IMR-90 (cell line): ENCODE measurements at regions not wholly inside any gene's neighbourhood (a gene's known extent, or its start where the extent isn't known, plus 50 kb on each side); places are given as distances from the start of the nearest gene placed in this dataset.

ENCODE experiments used
- BHLHE40 ChIP-seq: fragments of 150-350 bp; IDR thresholded peaks from 2 replicates; pipeline ENCODE4 v1.6.1; 2016; ENCODE audit warnings: mild to moderate bottlenecking, low read depth, low read length
- CHD1 ChIP-seq: IDR thresholded peaks from 2 replicates; pipeline ENCODE4 v1.6.1; 2012; ENCODE audit warnings: low read depth, low read length, improper control_type of control experiment
- FOS ChIP-seq: fragments of 150-350 bp; IDR thresholded peaks from 2 replicates; pipeline ENCODE4 v1.6.1; 2016; ENCODE audit warnings: low read depth, low read length
- MXI1 ChIP-seq: IDR thresholded peaks from 2 replicates; pipeline ENCODE4 v1.6.1; 2012; ENCODE audit warnings: low read depth, mild to moderate bottlenecking, low read length, moderate library complexity, borderline replicate concordance
- NFE2L2 ChIP-seq: fragments of 150-350 bp; IDR thresholded peaks from 2 replicates; pipeline ENCODE4 v1.6.1; 2016; ENCODE audit warnings: low read depth, mild to moderate bottlenecking, low read length
- POLR2A ChIP-seq: IDR thresholded peaks from 2 replicates; pipeline ENCODE4 v1.6.1; 2012; ENCODE audit warnings: mild to moderate bottlenecking, low read depth, low read length
- RAD21 ChIP-seq: IDR thresholded peaks from 2 replicates; pipeline ENCODE4 v1.6.1; 2012; ENCODE audit warnings: low read length, improper control_type of control experiment
- SMC3 ChIP-seq: fragments of 150-350 bp; IDR thresholded peaks from 2 replicates; pipeline ENCODE4 v1.6.1; 2016; ENCODE audit warnings: low read depth, mild to moderate bottlenecking, antibody characterized with exemption, low read length, moderate library complexity
- TF ChIP-seq, protein P1 (sequence below): conservative IDR thresholded peaks from 2 replicates; pipeline ENCODE4 v1.5.1; 2012; ENCODE audit warnings: mild to moderate bottlenecking, low read depth, low read length, improper control_type of control experiment
- TF ChIP-seq, protein P2 (sequence below): fragments of 150-350 bp; IDR thresholded peaks from 2 replicates; pipeline ENCODE4 v1.6.1; 2016; ENCODE audit warnings: low read depth, mild to moderate bottlenecking, low read length, moderate library complexity, borderline replicate concordance
- TF ChIP-seq, protein P3 (sequence below): fragments of 150-350 bp; IDR thresholded peaks from 2 replicates; pipeline ENCODE4 v1.6.1; 2017; ENCODE audit warnings: mild to moderate bottlenecking, antibody characterized with exemption, low read length, low read depth

DNA sequence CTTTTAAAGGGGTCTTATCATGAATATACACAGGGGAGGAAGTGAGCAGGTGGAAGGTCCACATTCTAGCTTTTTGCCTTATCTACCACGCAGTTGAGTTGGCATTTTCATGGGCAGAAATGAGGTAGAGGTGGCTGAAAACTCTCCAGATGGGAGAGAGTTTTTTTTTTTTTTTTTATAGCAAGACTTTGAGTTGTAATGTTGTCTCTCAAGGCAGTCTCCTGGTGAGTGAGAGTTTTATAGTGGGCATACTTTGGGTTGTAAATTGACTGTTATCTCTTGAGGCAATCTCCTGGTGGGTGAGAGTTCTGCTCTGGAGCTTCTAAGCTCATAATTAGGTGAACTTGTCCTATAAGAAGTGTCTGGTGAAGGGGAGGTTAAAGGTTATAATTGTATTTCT, 191.7 kb upstream of the NAALADL2 start:
- TF ChIP-seq POLR2A (no peak), MXI1 (no peak), SMC3 (no peak), RAD21 (no peak), FOS (no peak), BHLHE40 (no peak), NFE2L2 (no peak), CHD1 (no peak)
- TF ChIP-seq, protein P1, sequence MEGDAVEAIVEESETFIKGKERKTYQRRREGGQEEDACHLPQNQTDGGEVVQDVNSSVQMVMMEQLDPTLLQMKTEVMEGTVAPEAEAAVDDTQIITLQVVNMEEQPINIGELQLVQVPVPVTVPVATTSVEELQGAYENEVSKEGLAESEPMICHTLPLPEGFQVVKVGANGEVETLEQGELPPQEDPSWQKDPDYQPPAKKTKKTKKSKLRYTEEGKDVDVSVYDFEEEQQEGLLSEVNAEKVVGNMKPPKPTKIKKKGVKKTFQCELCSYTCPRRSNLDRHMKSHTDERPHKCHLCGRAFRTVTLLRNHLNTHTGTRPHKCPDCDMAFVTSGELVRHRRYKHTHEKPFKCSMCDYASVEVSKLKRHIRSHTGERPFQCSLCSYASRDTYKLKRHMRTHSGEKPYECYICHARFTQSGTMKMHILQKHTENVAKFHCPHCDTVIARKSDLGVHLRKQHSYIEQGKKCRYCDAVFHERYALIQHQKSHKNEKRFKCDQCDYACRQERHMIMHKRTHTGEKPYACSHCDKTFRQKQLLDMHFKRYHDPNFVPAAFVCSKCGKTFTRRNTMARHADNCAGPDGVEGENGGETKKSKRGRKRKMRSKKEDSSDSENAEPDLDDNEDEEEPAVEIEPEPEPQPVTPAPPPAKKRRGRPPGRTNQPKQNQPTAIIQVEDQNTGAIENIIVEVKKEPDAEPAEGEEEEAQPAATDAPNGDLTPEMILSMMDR = no peak
- TF ChIP-seq, protein P2, sequence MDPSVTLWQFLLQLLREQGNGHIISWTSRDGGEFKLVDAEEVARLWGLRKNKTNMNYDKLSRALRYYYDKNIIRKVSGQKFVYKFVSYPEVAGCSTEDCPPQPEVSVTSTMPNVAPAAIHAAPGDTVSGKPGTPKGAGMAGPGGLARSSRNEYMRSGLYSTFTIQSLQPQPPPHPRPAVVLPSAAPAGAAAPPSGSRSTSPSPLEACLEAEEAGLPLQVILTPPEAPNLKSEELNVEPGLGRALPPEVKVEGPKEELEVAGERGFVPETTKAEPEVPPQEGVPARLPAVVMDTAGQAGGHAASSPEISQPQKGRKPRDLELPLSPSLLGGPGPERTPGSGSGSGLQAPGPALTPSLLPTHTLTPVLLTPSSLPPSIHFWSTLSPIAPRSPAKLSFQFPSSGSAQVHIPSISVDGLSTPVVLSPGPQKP = no peak
- TF ChIP-seq, protein P3, sequence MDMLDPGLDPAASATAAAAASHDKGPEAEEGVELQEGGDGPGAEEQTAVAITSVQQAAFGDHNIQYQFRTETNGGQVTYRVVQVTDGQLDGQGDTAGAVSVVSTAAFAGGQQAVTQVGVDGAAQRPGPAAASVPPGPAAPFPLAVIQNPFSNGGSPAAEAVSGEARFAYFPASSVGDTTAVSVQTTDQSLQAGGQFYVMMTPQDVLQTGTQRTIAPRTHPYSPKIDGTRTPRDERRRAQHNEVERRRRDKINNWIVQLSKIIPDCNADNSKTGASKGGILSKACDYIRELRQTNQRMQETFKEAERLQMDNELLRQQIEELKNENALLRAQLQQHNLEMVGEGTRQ = no peak
